ENCODE measurements at regions not wholly inside any gene's neighbourhood (a gene's known extent, or its start where the extent isn't known, plus 50 kb on each side); places are given as distances from the start of the nearest gene placed in this dataset.

GRCh38 chr1:192100686-192101468 lies 57.4 kb upstream of the RGS18 start:
- H3K4me3 ChIP-seq (ENCODE audit: low read depth in 2 of 2, low read length in 2 of 2) = no peak overlapping the region
- ChIA-PET CTCF (no interaction called here), POLR2A (no interaction called here)

GRCh38 chr1:192104128-192104527 lies 54.1 kb upstream of the RGS18 start:
- DNase-seq (ENCODE audit: low read depth, low spot score) (no peak), ATAC-seq (no peak)
- no peaks in the 10 kb centered on the region for H3K27me3 ChIP-seq (ENCODE audit: control insufficient read depth, insufficient read depth, low read length)
- no peaks in the 10 kb centered on the region; the same call in 1 of the 2 replicates for H3K9me3 ChIP-seq (ENCODE audit: control insufficient read depth, insufficient read depth, low read depth, low read length)
- no peak overlapping the region for H3K4me3 ChIP-seq (ENCODE audit: low read depth in 2 of 2, low read length in 2 of 2)
- intact Hi-C loops (cut with micrococcal nuclease; ENCODE audit: unreplicated experiment) (no loop called here), in situ Hi-C loops (cut with HindIII; ENCODE audit: low pct_unique_long_range_greater_than_20kb, low sequenced_read_pairs) (no loop called here)
- CTCF ChIA-PET = no interaction called here
- no TSS peak for BruUV-seq (replicated peaks)
- TF ChIP-seq REST (IDR thresholded peaks at IDR 0.05; ENCODE audit: insufficient read depth in 1 of 2, low read depth in 2 of 2, low read length in 1 of 2) (no peak), TCF7L2 (IDR thresholded peaks at IDR 0.05; ENCODE audit: low read depth, low read length) (no peak), SIN3A (IDR thresholded peaks at IDR 0.05; ENCODE audit: borderline replicate concordance, insufficient read depth, low read depth, low read length) (no peak), POLR2AphosphoS5 (IDR thresholded peaks at IDR 0.05; ENCODE audit: low read depth, low read length) (no peak), CTCF (IDR thresholded peaks at IDR 0.05) (no peak)
- POLR2A ChIA-PET = no interaction called here
- H3K4me1 ChIP-seq (ENCODE audit: control insufficient read depth, insufficient read depth, low read length) = no peaks in the 10 kb centered on the region
- H3K36me3 ChIP-seq (ENCODE audit: control insufficient read depth, insufficient read depth, low read length) = no peaks in the 10 kb centered on the region
- H3K27ac ChIP-seq (ENCODE audit: low read length) = no peak overlapping the region

More at GRCh38 chr1:192100686-192101468, 57.4 kb upstream of the RGS18 start:
- intact Hi-C loops (cut with micrococcal nuclease; ENCODE audit: unreplicated experiment) = no loop called here
- no peak for DNase-seq (ENCODE audit: low read depth, low spot score)
- BruUV-seq (replicated peaks) = no TSS peak
- no peak for TF ChIP-seq POLR2AphosphoS5 (IDR thresholded peaks at IDR 0.05; ENCODE audit: low read depth, low read length)
- TF ChIP-seq CTCF (IDR thresholded peaks at IDR 0.05) = no peak; the same call in 1 of the 2 replicates
- no peak for TF ChIP-seq SIN3A (IDR thresholded peaks at IDR 0.05; ENCODE audit: borderline replicate concordance, insufficient read depth, low read depth, low read length)
- TF ChIP-seq REST (IDR thresholded peaks at IDR 0.05; ENCODE audit: insufficient read depth in 1 of 2, low read depth in 2 of 2, low read length in 1 of 2) = no peak
- no peak for TF ChIP-seq TCF7L2 (IDR thresholded peaks at IDR 0.05; ENCODE audit: low read depth, low read length)
- no peak for ATAC-seq
- no peaks in the 10 kb centered on the region for H3K27me3 ChIP-seq (ENCODE audit: control insufficient read depth, insufficient read depth, low read length)
- no peaks in the 10 kb centered on the region for H3K36me3 ChIP-seq (ENCODE audit: control insufficient read depth, insufficient read depth, low read length)
- H3K27ac ChIP-seq (ENCODE audit: low read length) = no peak overlapping the region
- in situ Hi-C loops (cut with HindIII; ENCODE audit: low pct_unique_long_range_greater_than_20kb, low sequenced_read_pairs) = no loop called here
- H3K4me1 ChIP-seq (ENCODE audit: control insufficient read depth, insufficient read depth, low read length) = no peaks in the 10 kb centered on the region
- H3K9me3 ChIP-seq (ENCODE audit: control insufficient read depth, insufficient read depth, low read depth, low read length) = no peaks in the 10 kb centered on the region; the same call in 1 of the 2 replicates
